ENCODE measurements at regions not wholly inside any gene's neighbourhood (a gene's known extent, or its start where the extent isn't known, plus 50 kb on each side); places are given as distances from the start of the nearest gene placed in this dataset.

GRCh38 chr7:54476609-54477008 lies 65.6 kb upstream of the VSTM2A start:
- Histone ChIP-seq H3K79me2 (ENCODE audit: control insufficient read depth in 1 of 2, insufficient read depth in 2 of 2, low read length in 2 of 2) (no peaks in the 10 kb centered on the region), H2AK5ac (ENCODE audit: low read depth, low read length) (no peak overlapping the region), H2BK12ac (ENCODE audit: low read depth, low read length) (no peak overlapping the region), H3K23me2 (ENCODE audit: low read depth, low read length) (no peaks in the 10 kb centered on the region), H3K23ac (ENCODE audit: insufficient read length) (no peak overlapping the region), H2BK20ac (ENCODE audit: low read length) (no peak overlapping the region), H3K14ac (ENCODE audit: insufficient read length) (no peak overlapping the region), H4K5ac (ENCODE audit: insufficient read length, low read depth, low read length) (no peak overlapping the region), H2BK15ac (ENCODE audit: low read length) (no peak overlapping the region), H3K79me1 (ENCODE audit: low read depth, low read length) (no peaks in the 10 kb centered on the region), H3K4ac (replicated peaks; ENCODE audit: insufficient read length, low read depth, low read length) (no peak overlapping the region), H2AFZ (ENCODE audit: low read length) (no peak overlapping the region), H3K9me3 (ENCODE audit: insufficient read depth in 2 of 2, low read depth in 1 of 2, low read length in 1 of 2) (peaks cover 0 to 2% of the 10 kb centered on the region in 2 experiments; a peak in 1 of 4 replicates), H3K18ac (ENCODE audit: extremely low read depth, low read length) (no peak overlapping the region), H3K4me3 (ENCODE audit: extremely low read depth in 1 of 4, insufficient read depth in 2 of 4, low read depth in 3 of 4, low read length in 4 of 4) (no peak overlapping the region), H3K27ac (ENCODE audit: low read depth, low read length) (no peak overlapping the region), H3K4me2 (ENCODE audit: insufficient read depth in 1 of 2, low read depth in 2 of 2, low read length in 2 of 2) (no peak overlapping the region), H4K20me1 (replicated peaks in 1 of 2; ENCODE audit: control insufficient read depth in 1 of 2, insufficient read depth in 2 of 2, low read length in 2 of 2) (no peaks in the 10 kb centered on the region), H4K91ac (replicated peaks; ENCODE audit: insufficient read length, low read length) (no peak overlapping the region), H3K36me3 (ENCODE audit: control insufficient read depth in 2 of 4, insufficient read depth in 4 of 4, low read length in 3 of 4) (no peaks in the 10 kb centered on the region), H3K56ac (replicated peaks; ENCODE audit: insufficient read length, low read depth, low read length) (no peak overlapping the region), H3K27me3 (replicated peaks in 1 of 4; ENCODE audit: control insufficient read depth in 3 of 4, extremely low read depth in 1 of 4, insufficient read depth in 3 of 4, low read length in 3 of 4) (no peaks in the 10 kb centered on the region), H4K8ac (ENCODE audit: extremely low read depth, insufficient read depth, low read length) (no peak overlapping the region), H2BK5ac (ENCODE audit: low read depth, low read length) (no peak overlapping the region), H3K4me1 (replicated peaks in 1 of 4; ENCODE audit: control insufficient read depth in 3 of 4, insufficient read depth in 4 of 4, low read length in 3 of 4) (no peaks in the 10 kb centered on the region), H3K9ac (replicated peaks in 1 of 4; ENCODE audit: extremely low read depth in 1 of 4, low read depth in 3 of 4, low read length in 3 of 4) (no peak overlapping the region), H2BK120ac (replicated peaks; ENCODE audit: low read depth, low read length) (no peak overlapping the region)
- ChIA-PET POLR2A (ENCODE audit: partially characterized antibody) (no interaction called here), CTCF (ENCODE audit: partially characterized antibody) (interaction anchor here (1.5 kb wide), 1 partner anchor 8 kb away, joined by 4 read pairs; no protein-coding TSS in a partner anchor)
- DNase-seq (ENCODE audit: low read depth in 1 of 2, low spot score in 2 of 2), result no peak
- FAIRE-seq, result no peak
- WGBS, 2 experiments (ENCODE audit: extremely low coverage in 1 of 2, insufficient coverage in 1 of 2, insufficient read length in 1 of 2, insufficient replicate concordance in 2 of 2, low coverage in 1 of 2, low lambda C conversion rate in 2 of 2, missing lambda C conversion rate in 1 of 2), result 96% methylated on average over 1 of the region's 1 CpG; no CpG with 5 or more reads in 1 of the 2 experiments
- TF ChIP-seq CHD2 (IDR thresholded peaks at IDR 0.05; ENCODE audit: low read length) (no peak), SIN3A (conservative IDR thresholded peaks at IDR 0.05 in 1 of 2, IDR thresholded peaks at IDR 0.05 in 1 of 2; ENCODE audit: low read depth in 1 of 2, low read length in 2 of 2) (no peak), KDM4A (IDR thresholded peaks at IDR 0.05; ENCODE audit: low read depth, low read length, severe bottlenecking) (no peak), CEBPB (IDR thresholded peaks at IDR 0.05; ENCODE audit: low read depth, low read length) (no peak), FOSL1 (IDR thresholded peaks at IDR 0.05; ENCODE audit: insufficient read depth, low read depth, low read length) (no peak), E2F6 (IDR thresholded peaks at IDR 0.05) (no peak), RFX5 (IDR thresholded peaks at IDR 0.05; ENCODE audit: borderline replicate concordance, low read depth, low read length) (no peak), SP2 (IDR thresholded peaks at IDR 0.05; ENCODE audit: low read length) (no peak), MAFK (IDR thresholded peaks at IDR 0.05; ENCODE audit: low read depth, low read length) (no peak), CHD1 (IDR thresholded peaks at IDR 0.05; ENCODE audit: low read depth, low read length) (no peak), TCF12 (IDR thresholded peaks at IDR 0.05; ENCODE audit: low read depth, low read length) (no peak), HDAC2 (IDR thresholded peaks at IDR 0.05; ENCODE audit: borderline replicate concordance in 1 of 2, low read depth in 2 of 2, low read length in 2 of 2) (no peak), CBX8 (IDR thresholded peaks at IDR 0.05; ENCODE audit: borderline replicate concordance, low read depth, low read length) (no peak)

Measured in H1 (cell line).